K562 (cell line): ENCODE measurements at regions not wholly inside any gene's neighbourhood (a gene's known extent, or its start where the extent isn't known, plus 50 kb on each side); places are given as distances from the start of the nearest gene placed in this dataset.

Experiments
- ATAC-seq: fragments of 200-7000 bp; cut with Tn5 transposase; 3 replicates; pipeline ENCODE4 v1.9.1; 2020; ENCODE audit warnings: moderate library complexity
- BruUV-seq: library from RNA; stranded (reverse); fragments of 400-500 nt; replicated peaks from 2 replicates; lab custom pipeline; 2021; lab: Mats Ljungman, UMichigan
- CTCF ChIA-PET: fragments of 300-600 bp; formaldehyde crosslinking; extraction: SDS; loops from one replicate; lab custom pipeline; 2021; ENCODE audit warnings: low intra/inter-chr PET ratio; lab: Yijun Ruan, JAX
- POLR2A ChIA-PET: fragments of 300-600, 350-650 bp; sonication (Branson Sonifier 250); formaldehyde crosslinking; extraction: SDS; loops from one replicate; lab custom pipeline; 2021; ENCODE audit warnings: antibody characterized with exemption, inconsistent platforms; lab: Yijun Ruan, JAX
- DNase-seq, 4 experiments: peaks; one replicate each; pipeline versions ENCODE4 v3.0.0 to v3.0.0-alpha.2; 2011 to 2018; ENCODE audit warnings: low spot score in 3 of 4, mixed read lengths in 3 of 4; ENCODE audit errors: extremely low read depth in 1 of 4
- FAIRE-seq: peaks from 2 replicates; lab custom pipeline; 2011; peaks lifted over from hg19 to GRCh38; lab: Jason Lieb, UNC
- H2AFZ ChIP-seq: 2 replicates; pipeline ENCODE4 v1.6.0; 2011; ENCODE audit warnings: low read depth, low read length, control low read depth, inconsistent platforms
- H3K27ac ChIP-seq: fragments of 200-600 bp; 3 replicates; pipeline ENCODE4 v1.8.0; 2011; ENCODE audit warnings: low read depth, mild to moderate bottlenecking, control low read depth, inconsistent platforms, low read length, moderate library complexity, mixed read lengths; ENCODE audit errors: extremely low read depth
- H3K27me3 ChIP-seq, 2 experiments: fragments of 300-600 bp in 1 of 2; 2 replicates in 1 of 2; 3 replicates in 1 of 2; pipeline versions ENCODE4 v1.6.0 to v1.8.0; 2011; ENCODE audit warnings: inconsistent platforms in 2 of 2, low read length in 2 of 2, mild to moderate bottlenecking in 1 of 2, mixed read lengths in 1 of 2, moderate library complexity in 1 of 2; ENCODE audit not compliant: control insufficient read depth in 2 of 2, insufficient read depth in 2 of 2
- H3K36me3 ChIP-seq: fragments of 300-600 bp; 3 replicates; pipeline ENCODE4 v1.8.0; 2011; ENCODE audit warnings: mild to moderate bottlenecking, low read length, inconsistent platforms; ENCODE audit not compliant: control insufficient read depth, insufficient read depth
- H3K4me1 ChIP-seq, 2 experiments: fragments of 200-600 bp in 1 of 2; replicated peaks in 1 of 2; 2 replicates in 1 of 2; 3 replicates in 1 of 2; pipeline versions ENCODE4 v1.5.1 to v1.8.0; 2011; ENCODE audit warnings: inconsistent platforms in 2 of 2, low read length in 2 of 2, mild to moderate bottlenecking in 1 of 2, mixed read lengths in 1 of 2, moderate library complexity in 1 of 2; ENCODE audit not compliant: control insufficient read depth in 2 of 2, insufficient read depth in 2 of 2
- H3K4me2 ChIP-seq: 2 replicates; pipeline ENCODE4 v1.6.1; 2011; ENCODE audit warnings: low read length, control low read depth, inconsistent platforms, mixed read lengths; ENCODE audit not compliant: insufficient read depth
- H3K4me3 ChIP-seq: fragments of 200-600 bp; sonication (generic), shearing (Covaris generic); 2 replicates; pipeline ENCODE4 v1.5.1; 2016; ENCODE audit warnings: control low read depth, inconsistent platforms
- H3K79me2 ChIP-seq: fragments of 200-600 bp; 3 replicates; pipeline ENCODE4 v1.8.0; 2011; ENCODE audit warnings: low read length, inconsistent platforms; ENCODE audit not compliant: control insufficient read depth, insufficient read depth
- H3K9ac ChIP-seq, 2 experiments: 2 replicates each; pipeline versions ENCODE4 v1.6.0 to v1.6.1; 2011; ENCODE audit warnings: low read depth in 2 of 2, low read length in 2 of 2, control low read depth in 1 of 2, inconsistent platforms in 1 of 2, mild to moderate bottlenecking in 1 of 2, mixed read lengths in 1 of 2; ENCODE audit not compliant: insufficient read depth in 1 of 2
- H3K9me1 ChIP-seq: one replicate; pipeline ENCODE4 v1.6.0; 2011; ENCODE audit warnings: inconsistent platforms, mild to moderate bottlenecking, low read length, moderate library complexity; ENCODE audit not compliant: control insufficient read depth, insufficient read depth
- H3K9me3 ChIP-seq: replicated peaks from 2 replicates; pipeline ENCODE4 v1.5.1; 2011; ENCODE audit warnings: low read depth, low read length, inconsistent platforms; ENCODE audit not compliant: control insufficient read depth, insufficient read depth
- H4K20me1 ChIP-seq: replicated peaks from 2 replicates; pipeline ENCODE4 v1.6.1; 2011; ENCODE audit warnings: low read length, inconsistent platforms, mixed read lengths; ENCODE audit not compliant: control insufficient read depth, insufficient read depth
- BHLHE40 ChIP-seq: IDR thresholded peaks from 2 replicates; pipeline ENCODE4 v1.6.1; 2011; ENCODE audit warnings: low read length, improper control_type of control experiment
- CBFA2T3 ChIP-seq: fragments of 450-650 bp; IDR thresholded peaks from 2 replicates; pipeline ENCODE4 v1.6.1; 2017
- FOSL1 ChIP-seq: fragments of 200-800 bp; sonication (Bioruptor generic); conservative IDR thresholded peaks from 2 replicates; pipeline ENCODE4 v1.6.1; 2016; ENCODE audit warnings: missing genetic modification characterization, missing compliant biosample characterization
- GATAD2B ChIP-seq: fragments of 450-650 bp; IDR thresholded peaks from 2 replicates; pipeline ENCODE4 v1.6.1; 2017; ENCODE audit warnings: mild to moderate bottlenecking, borderline replicate concordance
- HNRNPH1 ChIP-seq: fragments of 200-400 bp; formaldehyde crosslinking; optimal IDR thresholded peaks from 2 replicates; pipeline ENCODE3; 2017; ENCODE audit warnings: low read depth, mild to moderate bottlenecking, low read length, moderate library complexity
- KHSRP ChIP-seq: fragments of 450-650 bp; IDR thresholded peaks from 2 replicates; pipeline ENCODE4 v1.6.1; 2017
- NFXL1 ChIP-seq: fragments of 450-650 bp; formaldehyde crosslinking; IDR thresholded peaks from 2 replicates; pipeline ENCODE4 v1.4.0; 2021; ENCODE audit warnings: mild to moderate bottlenecking
- NR2C1 ChIP-seq, 2 experiments: fragments of 450-650 bp; IDR thresholded peaks; 2 replicates each; pipeline ENCODE4 v1.6.1; 2017; ENCODE audit warnings: mild to moderate bottlenecking in 2 of 2, antibody characterized with exemption in 1 of 2, inconsistent platforms in 1 of 2, missing compliant biosample characterization in 1 of 2, missing genetic modification characterization in 1 of 2
- POLR2G ChIP-seq: fragments of 200-400 bp; formaldehyde crosslinking; IDR thresholded peaks from 2 replicates; pipeline ENCODE4 v1.6.1; 2017; ENCODE audit warnings: low read depth, mild to moderate bottlenecking, antibody characterized with exemption, low read length, moderate library complexity
- RBBP5 ChIP-seq: fragments of 200-600 bp; sonication (generic); IDR thresholded peaks from 2 replicates; pipeline ENCODE4 v1.6.1; 2012; ENCODE audit warnings: borderline replicate concordance, mild to moderate bottlenecking, low read length, control low read depth, inconsistent platforms; ENCODE audit not compliant: insufficient read depth, poor library complexity, severe bottlenecking
- SRF ChIP-seq, 2 experiments: fragments of 250-450, 450-650 bp in 1 of 2; sonication (Bioruptor Pico) in 1 of 2; sonication (generic) in 1 of 2; formaldehyde crosslinking; IDR thresholded peaks; 2 replicates each; pipeline versions ENCODE4 v1.5.0 to v1.5.1; 2020 to 2022; ENCODE audit warnings: mild to moderate bottlenecking in 1 of 2, missing genetic modification reagents in 1 of 2
- TCF3 ChIP-seq: sonication (generic); formaldehyde crosslinking; IDR thresholded peaks from 2 replicates; pipeline ENCODE4 v1.4.0; 2020; ENCODE audit warnings: mild to moderate bottlenecking, missing genetic modification reagents
- THRAP3 ChIP-seq: fragments of 450-650 bp; IDR thresholded peaks from 2 replicates; pipeline ENCODE4 v1.6.1; 2016; ENCODE audit warnings: mild to moderate bottlenecking, inconsistent platforms, borderline replicate concordance
- TRIM28 ChIP-seq: fragments of 450-650 bp; IDR thresholded peaks from 2 replicates; pipeline ENCODE4 v1.6.1; 2017
- ZC3H8 ChIP-seq: fragments of 450-650 bp; IDR thresholded peaks from 2 replicates; pipeline ENCODE4 v1.6.1; 2017
- WGBS: fragments of 100-300 bp; shearing (Covaris generic); methylation state at CpG from one replicate; pipeline ENCODE4 v1.1.6; 2016; ENCODE audit warnings: low coverage, mixed read lengths; ENCODE audit not compliant: insufficient coverage; ENCODE audit errors: missing lambda C conversion rate; 5-methylcytosine and 5-hydroxymethylcytosine counted together
- in situ Hi-C: fragments of 300-500 bp; cut with MboI; formaldehyde crosslinking; loops from 4 replicates; pipeline ENCODE4 v1.15.0; 2018; ENCODE audit warnings: inconsistent platforms, mixed read lengths
- intact Hi-C: fragments of 100-400 bp; cut with micrococcal nuclease; formaldehyde crosslinking; loops from 2 replicates; pipeline ENCODE4 v1.14.2; 2022
- TF ChIP-seq, protein P1 (sequence below): sonication (generic); formaldehyde crosslinking; IDR thresholded peaks from 2 replicates; pipeline ENCODE4 v1.8.1; 2023; ENCODE audit warnings: mild to moderate bottlenecking, missing genetic modification reagents

DNA sequence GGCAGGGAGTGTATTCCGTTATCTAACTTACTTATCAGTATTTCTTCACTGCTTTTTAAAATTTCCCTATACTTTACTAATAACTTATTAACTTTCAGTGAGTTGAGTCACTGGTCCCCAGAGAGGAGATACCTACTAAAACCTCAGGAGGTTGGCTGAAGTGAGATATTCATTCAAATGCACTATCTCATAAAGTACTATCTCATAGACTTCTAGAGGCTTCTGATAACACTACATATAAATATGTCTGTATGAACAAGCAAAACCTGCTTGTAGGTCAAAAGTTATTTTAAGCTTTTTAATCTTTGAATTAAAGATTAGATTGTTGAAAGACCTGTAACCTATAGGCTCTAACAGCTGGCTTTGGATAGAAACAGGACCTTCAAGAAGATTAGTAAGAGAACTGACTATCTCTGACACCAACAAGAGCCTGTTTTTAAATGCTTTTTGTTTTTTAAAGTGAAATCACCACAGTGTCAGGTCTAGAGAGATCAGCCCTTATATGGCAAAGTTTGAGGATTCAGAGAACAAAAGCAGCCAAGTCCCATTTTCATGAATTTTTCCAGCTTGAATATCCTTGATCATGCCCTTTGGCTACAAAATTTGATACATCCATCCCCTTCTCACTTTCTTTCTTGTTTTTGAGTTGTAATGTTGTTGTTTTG lies 242.2 kb downstream of the ARL4A start:
- H3K4me2 ChIP-seq = no peak overlapping the region
- intact Hi-C loops = no loop called here
- FAIRE-seq (peak; percentile 19), DNase-seq (no peak), ATAC-seq (peak; percentile 63; the same call in 2 of the 3 replicates)
- no peak overlapping the region for H2AFZ ChIP-seq
- H3K79me2 ChIP-seq = no peaks in the 10 kb centered on the region
- in situ Hi-C loops = no loop called here
- H3K9me1 ChIP-seq = no peaks in the 10 kb centered on the region
- peak overlapping the region; percentile 4; the same call in 1 of the 3 replicates for H3K27ac ChIP-seq
- H3K4me1 ChIP-seq = peaks cover 0 to 21% of the 10 kb centered on the region in 2 experiments; a peak in 3 of 5 replicates
- no TSS peak for BruUV-seq
- H3K9ac ChIP-seq = no peak overlapping the region
- no peak overlapping the region for H3K4me3 ChIP-seq
- H3K27me3 ChIP-seq = no peaks in the 10 kb centered on the region
- no peaks in the 10 kb centered on the region for H3K9me3 ChIP-seq
- peak; percentile 28; the same call in 1 of the 2 replicates for TF ChIP-seq CBFA2T3
- 0 out of 2 replicates have a peak, but pooled peaks have one; percentile 32 for TF ChIP-seq GATAD2B
- TF ChIP-seq ZC3H8 = no peak
- no peak for TF ChIP-seq NFXL1 (CRISPR knock-in tag)
- TF ChIP-seq POLR2G = no peak
- no peak for TF ChIP-seq RBBP5
- TF ChIP-seq HNRNPH1 = no peak
- TF ChIP-seq SRF (CRISPR knock-in tag; IDR thresholded peaks at IDR 0.05) = peak; percentile 70 to 94; a peak in 3 of 4 replicates
- 0 out of 2 replicates have a peak, but pooled peaks have one; percentile 36 for TF ChIP-seq FOSL1 (tag)
- TF ChIP-seq TRIM28 = no peak
- no peak for TF ChIP-seq NR2C1 (IDR thresholded peaks at IDR 0.05)
- no peak for TF ChIP-seq NR2C1 (tag; IDR thresholded peaks at IDR 0.05)
- TF ChIP-seq TCF3 (CRISPR knock-in tag) = peak; percentile 19; the same call in 1 of the 2 replicates
- TF ChIP-seq, protein P1, sequence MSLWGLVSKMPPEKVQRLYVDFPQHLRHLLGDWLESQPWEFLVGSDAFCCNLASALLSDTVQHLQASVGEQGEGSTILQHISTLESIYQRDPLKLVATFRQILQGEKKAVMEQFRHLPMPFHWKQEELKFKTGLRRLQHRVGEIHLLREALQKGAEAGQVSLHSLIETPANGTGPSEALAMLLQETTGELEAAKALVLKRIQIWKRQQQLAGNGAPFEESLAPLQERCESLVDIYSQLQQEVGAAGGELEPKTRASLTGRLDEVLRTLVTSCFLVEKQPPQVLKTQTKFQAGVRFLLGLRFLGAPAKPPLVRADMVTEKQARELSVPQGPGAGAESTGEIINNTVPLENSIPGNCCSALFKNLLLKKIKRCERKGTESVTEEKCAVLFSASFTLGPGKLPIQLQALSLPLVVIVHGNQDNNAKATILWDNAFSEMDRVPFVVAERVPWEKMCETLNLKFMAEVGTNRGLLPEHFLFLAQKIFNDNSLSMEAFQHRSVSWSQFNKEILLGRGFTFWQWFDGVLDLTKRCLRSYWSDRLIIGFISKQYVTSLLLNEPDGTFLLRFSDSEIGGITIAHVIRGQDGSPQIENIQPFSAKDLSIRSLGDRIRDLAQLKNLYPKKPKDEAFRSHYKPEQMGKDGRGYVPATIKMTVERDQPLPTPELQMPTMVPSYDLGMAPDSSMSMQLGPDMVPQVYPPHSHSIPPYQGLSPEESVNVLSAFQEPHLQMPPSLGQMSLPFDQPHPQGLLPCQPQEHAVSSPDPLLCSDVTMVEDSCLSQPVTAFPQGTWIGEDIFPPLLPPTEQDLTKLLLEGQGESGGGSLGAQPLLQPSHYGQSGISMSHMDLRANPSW (CRISPR knock-in tag) = no peak
- no peak for TF ChIP-seq BHLHE40
- no peak for TF ChIP-seq THRAP3
- no peak for TF ChIP-seq KHSRP
- no peaks in the 10 kb centered on the region for H4K20me1 ChIP-seq
- ChIA-PET CTCF (no interaction called here), POLR2A (interaction anchor here (0.8 kb wide), 1 partner anchor 22 kb away, joined by 3 read pairs; no protein-coding TSS in a partner anchor)
- no peaks in the 10 kb centered on the region for H3K36me3 ChIP-seq
- 86% methylated on average over 1 of the region's 1 CpG for WGBS
